HG03064 (cell line): ENCODE measurements at regions not wholly inside any gene's neighbourhood (a gene's known extent, or its start where the extent isn't known, plus 50 kb on each side); places are given as distances from the start of the nearest gene placed in this dataset.
"Not testable (repeated sequence)": the region's sequence is repeated elsewhere in the genome, so short reads cannot be mapped to it uniquely, and the experiment has no call there.

ENCODE experiments used
- ATAC-seq: cut with Tn5 transposase; IDR thresholded peaks from one replicate; pipeline ENCODE4 v1.9.1; 2021; ENCODE audit warnings: low read depth; ENCODE audit not compliant: unreplicated experiment

GRCh38 chr2:91422102-91422501 is 2730.6 kb downstream of the RPIA start:
- ATAC-seq = not testable (repeated sequence)

GRCh38 chr2:91427148-91427547 is 2735.7 kb downstream of the RPIA start:
- not testable (repeated sequence) for ATAC-seq

- ATAC-seq = not testable (repeated sequence)
Observed at GRCh38 chr2:91441932-91442245, 2750.4 kb downstream of the RPIA start.

GRCh38 chr2:91442246-91442905 is 2750.9 kb downstream of the RPIA start:
- ATAC-seq = no peak

- ATAC-seq = not testable (repeated sequence)
Observed at GRCh38 chr2:91442906-91443729, 2751.6 kb downstream of the RPIA start.

- not testable (repeated sequence) for ATAC-seq
Observed at GRCh38 chr2:91443730-91444115, 2752.2 kb downstream of the RPIA start.

- not testable (repeated sequence) for ATAC-seq
Observed at GRCh38 chr2:91445705-91446104, 2754.2 kb downstream of the RPIA start.

- ATAC-seq = not testable (repeated sequence)
Observed at GRCh38 chr2:91446489-91446888, 2755.0 kb downstream of the RPIA start.

- ATAC-seq = not testable (repeated sequence)
Observed at GRCh38 chr2:91446915-91447314, 2755.4 kb downstream of the RPIA start.

- not testable (repeated sequence) for ATAC-seq
Observed at GRCh38 chr2:91447508-91447907, 2756.0 kb downstream of the RPIA start.

- not testable (repeated sequence) for ATAC-seq
Observed at GRCh38 chr2:91462292-91462691, 2770.8 kb downstream of the RPIA start.

GRCh38 chr2:91463007-91463406 is 2771.5 kb downstream of the RPIA start:
- not testable (repeated sequence) for ATAC-seq

- ATAC-seq = not testable (repeated sequence)
Observed at GRCh38 chr2:91466780-91467363, 2775.4 kb downstream of the RPIA start.

GRCh38 chr2:91476244-91476935 is 2784.9 kb downstream of the RPIA start:
- not testable (repeated sequence) for ATAC-seq

- not testable (repeated sequence) for ATAC-seq
Observed at GRCh38 chr2:91476936-91477246, 2785.4 kb downstream of the RPIA start.

GRCh38 chr2:91477291-91477690 is 2785.8 kb downstream of the RPIA start:
- ATAC-seq = not testable (repeated sequence)

GRCh38 chr2:91477731-91478672 is 2786.5 kb downstream of the RPIA start:
- ATAC-seq = no peak

GRCh38 chr2:91478851-91479718 is 2787.6 kb downstream of the RPIA start:
- ATAC-seq = not testable (repeated sequence)

GRCh38 chr2:91485226-91485625 is 2793.8 kb downstream of the RPIA start:
- ATAC-seq = not testable (repeated sequence)
